Panc1 (cell line): ENCODE measurements at regions not wholly inside any gene's neighbourhood (a gene's known extent, or its start where the extent isn't known, plus 50 kb on each side); places are given as distances from the start of the nearest gene placed in this dataset.

Experiments
- ATAC-seq: fragments of 200-7000 bp; cut with Tn5 transposase; 2 replicates; pipeline ENCODE4 v1.9.1; 2020; ENCODE audit warnings: mild to moderate bottlenecking, moderate library complexity
- BruUV-seq: library from RNA; stranded (reverse); fragments of 400-500 nt; replicated peaks from 2 replicates; lab custom pipeline; 2021; lab: Mats Ljungman, UMichigan
- CTCF ChIA-PET: fragments of 300-600 bp; sonication (Branson Sonifier 250); formaldehyde crosslinking; loops from one replicate; lab custom pipeline; 2022; ENCODE audit warnings: antibody characterized with exemption; lab: Charles Lee
- POLR2A ChIA-PET: fragments of 300-600 bp; sonication (Branson Sonifier 250); formaldehyde crosslinking; loops from one replicate; lab custom pipeline; 2022; ENCODE audit warnings: antibody characterized with exemption; lab: Charles Lee
- DNase-seq: peaks from one replicate; pipeline ENCODE4 v3.0.0-alpha.2; 2010; ENCODE audit warnings: low read depth, low spot score
- H3K27ac ChIP-seq: 2 replicates; pipeline ENCODE4 v1.5.1; 2011; ENCODE audit warnings: mild to moderate bottlenecking, low read length, inconsistent platforms
- H3K27me3 ChIP-seq: fragments of 200-500 bp; sonication (Bioruptor generic); 2 replicates; pipeline ENCODE4 v1.6.0; 2014; ENCODE audit warnings: low read length, inconsistent platforms; ENCODE audit not compliant: control insufficient read depth, insufficient read depth
- H3K36me3 ChIP-seq: fragments of 200-500 bp; sonication (Bioruptor generic); 2 replicates; pipeline ENCODE4 v1.5.1; 2014; ENCODE audit warnings: inconsistent platforms, mild to moderate bottlenecking, low read length, moderate library complexity; ENCODE audit not compliant: control insufficient read depth, insufficient read depth
- H3K4me1 ChIP-seq: 2 replicates; pipeline ENCODE4 v1.5.1; 2011; ENCODE audit warnings: inconsistent platforms, mild to moderate bottlenecking, low read length, moderate library complexity; ENCODE audit not compliant: control insufficient read depth, insufficient read depth
- H3K4me3 ChIP-seq, 2 experiments: 2 replicates each; pipeline ENCODE4 v1.5.1; 2011 to 2012; ENCODE audit warnings: low read depth in 2 of 2, low read length in 2 of 2, mild to moderate bottlenecking in 2 of 2, inconsistent platforms in 1 of 2, moderate library complexity in 1 of 2
- H3K9me3 ChIP-seq: fragments of 200-500 bp; sonication (Bioruptor generic); 2 replicates; pipeline ENCODE4 v1.5.1; 2014; ENCODE audit warnings: low read depth, mild to moderate bottlenecking, inconsistent platforms, low read length, moderate library complexity; ENCODE audit not compliant: control insufficient read depth, insufficient read depth
- POLR2AphosphoS5 ChIP-seq: IDR thresholded peaks from 2 replicates; pipeline ENCODE4 v1.6.1; 2012; ENCODE audit warnings: mild to moderate bottlenecking, low read depth, low read length, moderate library complexity
- SIN3A ChIP-seq: IDR thresholded peaks from 2 replicates; pipeline ENCODE4 v1.6.1; 2012; ENCODE audit warnings: low read depth, mild to moderate bottlenecking, low read length, moderate library complexity, borderline replicate concordance; ENCODE audit not compliant: insufficient read depth
- TCF7L2 ChIP-seq: IDR thresholded peaks from 2 replicates; pipeline ENCODE4 v1.6.1; 2011; ENCODE audit warnings: mild to moderate bottlenecking, low read depth, low read length, inconsistent platforms
- in situ Hi-C: cut with HindIII; loops from 2 replicates; pipeline ENCODE4 v1.10.0; 2016; ENCODE audit warnings: low sequenced_read_pairs, low pct_unique_long_range_greater_than_20kb
- intact Hi-C: fragments of 100-400 bp; cut with micrococcal nuclease; formaldehyde crosslinking; loops from one replicate; pipeline ENCODE4 v1.10.0; 2022; ENCODE audit not compliant: unreplicated experiment
- TF ChIP-seq, protein P1 (sequence below), 2 experiments: IDR thresholded peaks; 2 replicates each; pipeline ENCODE4 v1.6.1; 2011 to 2012; ENCODE audit warnings: low read depth in 2 of 2, control low read depth in 1 of 2, low read length in 1 of 2, mild to moderate bottlenecking in 1 of 2, moderate library complexity in 1 of 2; ENCODE audit not compliant: insufficient read depth in 1 of 2
- TF ChIP-seq, protein P2 (sequence below): fragments of 450-650 bp; IDR thresholded peaks from 2 replicates; pipeline ENCODE4 v1.5.1; 2017; ENCODE audit warnings: mild to moderate bottlenecking

DNA sequence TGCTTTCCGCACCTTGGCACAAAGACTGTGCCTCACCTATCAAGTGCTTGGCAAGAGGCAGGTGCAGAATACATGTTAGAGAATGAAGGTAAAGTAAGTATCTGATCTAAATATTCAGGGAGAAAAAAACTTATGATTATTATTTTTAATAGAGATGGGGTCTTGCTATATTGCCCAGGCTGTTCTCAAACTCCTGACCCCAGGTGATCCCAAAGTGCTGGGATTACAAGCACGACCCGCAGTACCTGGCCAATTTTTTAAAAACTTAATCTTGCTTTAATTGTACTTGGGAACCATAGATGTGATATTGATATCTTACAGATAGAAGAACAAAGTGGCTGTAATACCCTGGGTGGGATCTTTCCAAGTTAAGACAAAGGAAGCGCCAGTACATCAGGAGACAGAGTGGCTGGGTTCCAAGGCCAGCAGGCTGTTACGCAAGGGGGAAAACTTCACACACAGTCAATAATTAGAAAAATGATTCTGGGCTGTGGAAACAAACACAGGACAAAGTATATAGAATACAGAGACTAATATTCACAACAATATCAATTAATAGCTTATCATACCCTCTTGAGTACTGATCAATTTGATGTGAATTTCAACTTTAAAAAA is 58.6 kb upstream of the ATP1A1 start:
- ChIA-PET CTCF (no interaction called here), POLR2A (no interaction called here)
- H3K4me1 ChIP-seq, result no peaks in the 10 kb centered on the region
- H3K9me3 ChIP-seq, result no peaks in the 10 kb centered on the region
- TF ChIP-seq, protein P1, sequence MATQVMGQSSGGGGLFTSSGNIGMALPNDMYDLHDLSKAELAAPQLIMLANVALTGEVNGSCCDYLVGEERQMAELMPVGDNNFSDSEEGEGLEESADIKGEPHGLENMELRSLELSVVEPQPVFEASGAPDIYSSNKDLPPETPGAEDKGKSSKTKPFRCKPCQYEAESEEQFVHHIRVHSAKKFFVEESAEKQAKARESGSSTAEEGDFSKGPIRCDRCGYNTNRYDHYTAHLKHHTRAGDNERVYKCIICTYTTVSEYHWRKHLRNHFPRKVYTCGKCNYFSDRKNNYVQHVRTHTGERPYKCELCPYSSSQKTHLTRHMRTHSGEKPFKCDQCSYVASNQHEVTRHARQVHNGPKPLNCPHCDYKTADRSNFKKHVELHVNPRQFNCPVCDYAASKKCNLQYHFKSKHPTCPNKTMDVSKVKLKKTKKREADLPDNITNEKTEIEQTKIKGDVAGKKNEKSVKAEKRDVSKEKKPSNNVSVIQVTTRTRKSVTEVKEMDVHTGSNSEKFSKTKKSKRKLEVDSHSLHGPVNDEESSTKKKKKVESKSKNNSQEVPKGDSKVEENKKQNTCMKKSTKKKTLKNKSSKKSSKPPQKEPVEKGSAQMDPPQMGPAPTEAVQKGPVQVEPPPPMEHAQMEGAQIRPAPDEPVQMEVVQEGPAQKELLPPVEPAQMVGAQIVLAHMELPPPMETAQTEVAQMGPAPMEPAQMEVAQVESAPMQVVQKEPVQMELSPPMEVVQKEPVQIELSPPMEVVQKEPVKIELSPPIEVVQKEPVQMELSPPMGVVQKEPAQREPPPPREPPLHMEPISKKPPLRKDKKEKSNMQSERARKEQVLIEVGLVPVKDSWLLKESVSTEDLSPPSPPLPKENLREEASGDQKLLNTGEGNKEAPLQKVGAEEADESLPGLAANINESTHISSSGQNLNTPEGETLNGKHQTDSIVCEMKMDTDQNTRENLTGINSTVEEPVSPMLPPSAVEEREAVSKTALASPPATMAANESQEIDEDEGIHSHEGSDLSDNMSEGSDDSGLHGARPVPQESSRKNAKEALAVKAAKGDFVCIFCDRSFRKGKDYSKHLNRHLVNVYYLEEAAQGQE (IDR thresholded peaks at IDR 0.05; ENCODE audit: insufficient read depth in 1 of 2, low read depth in 2 of 2, low read length in 1 of 2), result no peak
- TF ChIP-seq, protein P2, sequence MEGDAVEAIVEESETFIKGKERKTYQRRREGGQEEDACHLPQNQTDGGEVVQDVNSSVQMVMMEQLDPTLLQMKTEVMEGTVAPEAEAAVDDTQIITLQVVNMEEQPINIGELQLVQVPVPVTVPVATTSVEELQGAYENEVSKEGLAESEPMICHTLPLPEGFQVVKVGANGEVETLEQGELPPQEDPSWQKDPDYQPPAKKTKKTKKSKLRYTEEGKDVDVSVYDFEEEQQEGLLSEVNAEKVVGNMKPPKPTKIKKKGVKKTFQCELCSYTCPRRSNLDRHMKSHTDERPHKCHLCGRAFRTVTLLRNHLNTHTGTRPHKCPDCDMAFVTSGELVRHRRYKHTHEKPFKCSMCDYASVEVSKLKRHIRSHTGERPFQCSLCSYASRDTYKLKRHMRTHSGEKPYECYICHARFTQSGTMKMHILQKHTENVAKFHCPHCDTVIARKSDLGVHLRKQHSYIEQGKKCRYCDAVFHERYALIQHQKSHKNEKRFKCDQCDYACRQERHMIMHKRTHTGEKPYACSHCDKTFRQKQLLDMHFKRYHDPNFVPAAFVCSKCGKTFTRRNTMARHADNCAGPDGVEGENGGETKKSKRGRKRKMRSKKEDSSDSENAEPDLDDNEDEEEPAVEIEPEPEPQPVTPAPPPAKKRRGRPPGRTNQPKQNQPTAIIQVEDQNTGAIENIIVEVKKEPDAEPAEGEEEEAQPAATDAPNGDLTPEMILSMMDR, result no peak
- no peaks in the 10 kb centered on the region for H3K36me3 ChIP-seq
- in situ Hi-C loops, result no loop called here
- intact Hi-C loops, result no loop called here
- ATAC-seq, result no peak
- H3K27me3 ChIP-seq, result no peaks in the 10 kb centered on the region
- no TSS peak for BruUV-seq
- H3K27ac ChIP-seq, result no peak overlapping the region
- no peak for DNase-seq
- H3K4me3 ChIP-seq, result no peak overlapping the region

DNA sequence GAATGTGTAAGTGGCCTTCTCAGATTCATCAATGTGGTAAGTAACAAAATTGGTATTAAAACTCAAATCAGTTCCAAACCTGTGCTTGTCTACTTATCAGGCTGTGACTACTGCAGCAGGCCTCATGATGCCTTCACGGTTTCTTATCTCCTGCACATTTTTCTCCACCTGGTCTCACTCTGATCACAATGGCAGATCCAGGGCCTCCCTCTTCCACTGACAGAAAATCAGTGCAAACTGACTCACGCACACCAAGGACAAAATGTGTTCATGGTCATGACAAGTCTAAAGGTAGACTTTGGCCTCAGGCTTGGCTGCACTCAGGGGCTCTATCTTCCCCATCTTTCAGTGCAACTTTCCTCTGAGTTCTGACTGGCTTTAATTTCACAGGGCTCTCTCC is 56.7 kb upstream of the ATP1A1 start:
- ChIA-PET POLR2A (no interaction called here), CTCF (no interaction called here)
- ATAC-seq (no peak), DNase-seq (no peak)
- no peak overlapping the region for H3K4me3 ChIP-seq
- H3K4me1 ChIP-seq, result no peaks in the 10 kb centered on the region
- TF ChIP-seq SIN3A, result no peak
- TF ChIP-seq, protein P1 (IDR thresholded peaks at IDR 0.05; ENCODE audit: insufficient read depth in 1 of 2, low read depth in 2 of 2, low read length in 1 of 2), result no peak
- no peak for TF ChIP-seq TCF7L2
- TF ChIP-seq, protein P2, result no peak
- TF ChIP-seq POLR2AphosphoS5, result no peak
- H3K27ac ChIP-seq, result no peak overlapping the region
- no peaks in the 10 kb centered on the region for H3K36me3 ChIP-seq
- H3K9me3 ChIP-seq, result no peaks in the 10 kb centered on the region
- no peaks in the 10 kb centered on the region for H3K27me3 ChIP-seq
- intact Hi-C loops, result no loop called here
- in situ Hi-C loops, result no loop called here
- no TSS peak for BruUV-seq
